ENCODE measurements at regions not wholly inside any gene's neighbourhood (a gene's known extent, or its start where the extent isn't known, plus 50 kb on each side); places are given as distances from the start of the nearest gene placed in this dataset.

DNA sequence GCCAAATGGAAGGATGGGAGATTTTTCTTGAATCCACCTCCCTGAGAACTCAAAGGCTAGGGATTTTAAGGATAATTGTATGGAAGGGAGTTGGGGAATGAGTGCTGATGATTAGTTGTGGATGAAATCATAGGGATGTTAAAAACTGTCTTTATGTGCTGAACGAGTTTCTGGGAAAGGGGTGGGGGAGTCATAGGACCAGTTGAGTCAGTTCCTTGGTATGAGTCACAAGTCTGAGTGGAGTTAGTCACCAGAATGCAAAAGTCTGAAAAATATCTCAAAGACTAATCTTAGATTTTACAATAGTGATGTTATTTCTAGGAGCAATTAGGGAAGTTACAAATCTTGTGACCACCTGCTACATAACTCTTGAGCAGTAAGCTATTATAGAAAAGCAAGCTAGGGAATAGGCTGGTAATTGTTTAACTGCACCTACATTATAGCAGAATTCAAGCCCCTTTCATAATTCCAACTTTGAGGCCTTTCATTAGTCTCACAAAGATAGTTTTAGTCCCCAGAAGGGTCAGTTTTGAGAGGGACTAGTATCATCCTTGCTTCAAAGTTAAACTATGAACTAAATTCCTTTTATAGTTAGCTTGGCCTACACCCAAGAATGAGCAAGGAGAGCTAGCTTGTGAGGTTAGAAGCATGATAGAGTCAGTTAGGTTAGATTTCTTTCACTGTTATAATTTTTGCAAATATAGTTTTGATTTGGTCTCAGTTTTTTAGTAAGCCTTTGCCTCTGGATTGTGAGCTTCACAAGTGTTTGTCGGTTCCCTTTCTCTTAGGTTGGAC is 668.0 kb downstream of the ETS1 start:
- peak; percentile 86 for DNase-seq

DNA sequence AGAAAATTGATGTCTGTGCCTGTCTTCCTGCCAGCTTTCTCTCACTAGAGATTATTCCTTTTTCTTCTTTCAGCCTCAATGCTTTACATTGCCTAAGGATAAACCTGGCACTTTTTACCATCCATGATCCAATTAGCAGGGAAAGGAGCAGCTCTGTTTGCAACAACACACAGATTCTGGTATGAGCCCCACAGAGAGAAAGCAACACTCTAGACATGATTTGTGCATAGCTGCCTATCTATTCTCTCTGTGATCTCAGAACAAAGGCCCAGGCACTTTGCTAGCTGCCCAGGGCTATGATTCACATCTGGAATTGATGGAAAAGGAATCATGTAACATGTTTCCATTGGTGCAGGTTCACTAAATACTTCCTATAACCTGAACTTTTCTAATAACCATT is 685.0 kb downstream of the ETS1 start:
- DNase-seq = no peak

DNA sequence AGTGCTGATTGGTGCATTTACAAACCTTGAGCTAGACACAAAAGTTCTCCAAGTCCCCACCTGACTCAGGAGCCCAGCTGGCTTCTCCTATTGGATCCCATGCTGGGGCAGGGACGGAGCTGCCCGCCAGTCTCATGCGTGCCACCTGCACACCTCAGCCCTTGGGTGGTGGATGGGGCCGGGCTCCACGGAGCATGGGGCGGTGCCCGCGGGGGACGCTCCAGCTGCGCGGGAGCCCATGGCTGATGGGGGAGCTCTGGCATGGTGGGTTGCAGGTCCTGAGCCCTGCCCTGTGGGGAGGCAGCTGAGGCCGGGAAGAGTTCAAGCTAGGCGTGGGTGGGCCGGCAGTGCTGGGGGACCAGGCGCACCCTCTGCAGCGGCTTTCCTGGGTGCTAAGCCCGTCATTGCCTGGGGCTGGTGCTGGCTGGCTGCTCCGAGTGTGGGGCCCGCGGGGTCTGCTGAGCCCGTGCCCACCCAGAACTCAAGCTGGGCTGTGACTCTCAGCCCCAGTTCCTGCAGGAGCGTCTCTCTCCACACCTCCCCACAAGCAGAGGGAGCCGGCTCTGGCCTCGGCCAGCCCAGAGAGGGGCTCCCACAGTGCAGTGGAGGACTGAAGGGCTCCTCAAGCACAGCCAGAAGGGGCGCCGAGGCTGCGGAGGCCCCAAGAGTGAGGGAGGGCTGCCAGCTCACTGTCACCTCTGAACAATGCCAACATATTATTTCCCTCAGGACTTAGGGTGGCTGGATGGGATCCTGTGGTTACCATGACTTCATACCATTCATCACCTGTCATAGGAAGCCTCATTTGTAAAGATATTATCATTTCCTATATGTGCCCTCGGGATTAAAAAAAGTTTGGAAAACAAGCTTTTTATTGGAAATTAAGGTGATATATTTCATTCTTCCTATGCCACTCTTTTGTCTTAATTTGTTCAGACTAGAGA is 688.7 kb downstream of the ETS1 start:
- peak; percentile 2 for DNase-seq

DNA sequence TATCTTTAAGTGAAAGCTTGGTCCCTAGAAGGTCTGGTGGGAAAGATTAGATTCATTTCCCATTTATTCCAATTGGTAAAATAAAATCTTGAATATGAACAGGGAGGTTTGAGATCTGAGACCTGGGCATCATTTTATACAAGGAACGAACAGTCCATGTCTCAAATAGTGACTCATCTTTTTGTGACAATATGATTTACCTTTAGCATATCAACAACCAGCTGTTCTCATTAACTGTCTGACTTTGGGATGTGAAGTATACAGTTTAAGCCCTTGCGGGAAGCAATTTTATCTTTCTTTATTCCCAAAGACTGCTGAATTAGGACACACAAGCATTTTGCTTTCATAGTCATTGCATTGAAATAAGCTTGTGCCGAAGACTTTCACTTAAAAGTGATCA is 691.6 kb downstream of the ETS1 start:
- DNase-seq = no peak

DNA sequence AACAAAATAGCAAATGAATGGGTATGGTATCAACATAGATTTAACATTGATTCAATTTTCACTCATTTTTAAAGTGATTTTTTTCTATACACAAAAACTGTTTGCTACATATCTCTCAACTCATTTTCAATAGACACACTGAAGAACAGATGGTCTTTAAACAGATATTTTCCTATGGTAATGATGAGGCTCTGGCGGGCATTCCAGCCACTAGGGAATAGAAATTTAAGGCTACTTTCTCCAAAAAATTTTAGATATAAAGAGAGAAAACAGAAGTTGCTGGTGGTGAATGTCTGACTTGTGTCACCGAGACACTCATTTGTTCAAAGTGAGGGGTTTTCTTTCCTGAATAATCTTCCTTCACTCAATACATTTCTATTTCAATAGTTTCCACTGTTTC is 693.0 kb downstream of the ETS1 start:
- no peak for DNase-seq

GRCh38 chr11:127890030-127890615 is 697.2 kb downstream of the ETS1 start:
- DNase-seq = peak; percentile 76

- no peak for DNase-seq
Observed at GRCh38 chr11:127888386-127888785, 699.0 kb downstream of the ETS1 start.

GRCh38 chr11:127875131-127875530 is 712.2 kb downstream of the ETS1 start:
- no peak for DNase-seq

DNA sequence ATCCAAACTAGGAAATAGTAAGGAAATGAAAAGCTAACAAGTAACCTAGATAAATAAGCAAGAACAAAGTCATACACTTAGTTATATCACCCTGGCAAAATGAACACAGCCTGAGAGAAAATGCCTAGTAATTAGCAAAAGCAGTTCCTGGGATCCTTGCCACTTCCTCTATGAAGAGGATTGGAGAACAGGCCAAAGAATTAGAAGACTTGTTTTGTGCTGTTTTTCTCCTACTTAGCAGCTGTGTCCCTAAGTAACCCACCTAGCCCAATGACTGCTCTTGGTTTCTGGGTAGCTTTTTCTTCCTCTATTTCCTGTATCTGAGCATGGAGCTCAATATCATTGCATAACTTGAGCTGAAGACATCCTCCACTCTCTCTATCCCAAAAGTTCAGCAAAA is 713.9 kb downstream of the ETS1 start:
- no peak for DNase-seq

GRCh38 chr11:127866109-127866508 is 721.2 kb downstream of the ETS1 start:
- DNase-seq = no peak

GRCh38 chr11:127864861-127865260 is 722.5 kb downstream of the ETS1 start:
- DNase-seq = no peak

- peak; percentile 67 for DNase-seq
Observed at GRCh38 chr11:127862406-127862805, 725.0 kb downstream of the ETS1 start.

DNA sequence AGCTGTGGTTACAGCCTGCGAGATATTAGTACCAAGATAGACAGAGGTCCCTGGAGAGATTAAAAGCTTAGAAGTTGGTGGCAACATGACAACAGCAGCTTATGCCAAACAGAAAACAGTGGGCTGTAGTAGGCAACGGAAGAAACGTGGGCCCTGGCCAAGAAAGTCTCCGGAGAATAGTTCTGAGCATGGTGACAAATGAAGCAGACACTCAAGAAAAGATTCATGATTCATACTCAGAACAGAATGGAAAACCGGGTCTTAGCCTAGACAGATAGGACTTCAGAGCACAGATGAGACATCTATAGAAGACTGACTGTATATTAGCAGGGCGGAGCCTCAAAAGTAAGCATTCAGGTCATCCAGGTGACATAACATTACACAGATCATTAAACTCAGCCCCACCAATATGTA is 727.4 kb downstream of the ETS1 start:
- DNase-seq = peak; percentile 9

DNA sequence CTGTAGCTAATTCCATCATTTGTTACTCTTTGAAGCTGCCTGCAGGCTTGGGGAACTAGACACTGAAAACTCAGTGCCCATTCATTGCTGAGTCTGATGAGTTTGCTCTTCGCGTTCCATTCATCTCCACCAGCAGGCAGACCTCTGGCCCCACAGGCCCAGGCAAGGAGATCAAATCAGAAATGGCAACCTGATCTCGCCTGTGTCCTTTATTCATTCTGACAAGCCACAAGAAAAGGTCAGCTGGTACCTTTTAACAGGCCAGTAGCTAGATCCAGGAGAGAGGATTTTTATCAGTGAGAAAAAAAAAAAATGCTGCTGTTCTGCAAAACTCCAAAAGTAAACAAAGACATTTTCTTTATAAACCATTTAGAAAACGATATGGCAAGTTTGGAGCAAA is 742.5 kb downstream of the ETS1 start:
- DNase-seq = no peak

DNA sequence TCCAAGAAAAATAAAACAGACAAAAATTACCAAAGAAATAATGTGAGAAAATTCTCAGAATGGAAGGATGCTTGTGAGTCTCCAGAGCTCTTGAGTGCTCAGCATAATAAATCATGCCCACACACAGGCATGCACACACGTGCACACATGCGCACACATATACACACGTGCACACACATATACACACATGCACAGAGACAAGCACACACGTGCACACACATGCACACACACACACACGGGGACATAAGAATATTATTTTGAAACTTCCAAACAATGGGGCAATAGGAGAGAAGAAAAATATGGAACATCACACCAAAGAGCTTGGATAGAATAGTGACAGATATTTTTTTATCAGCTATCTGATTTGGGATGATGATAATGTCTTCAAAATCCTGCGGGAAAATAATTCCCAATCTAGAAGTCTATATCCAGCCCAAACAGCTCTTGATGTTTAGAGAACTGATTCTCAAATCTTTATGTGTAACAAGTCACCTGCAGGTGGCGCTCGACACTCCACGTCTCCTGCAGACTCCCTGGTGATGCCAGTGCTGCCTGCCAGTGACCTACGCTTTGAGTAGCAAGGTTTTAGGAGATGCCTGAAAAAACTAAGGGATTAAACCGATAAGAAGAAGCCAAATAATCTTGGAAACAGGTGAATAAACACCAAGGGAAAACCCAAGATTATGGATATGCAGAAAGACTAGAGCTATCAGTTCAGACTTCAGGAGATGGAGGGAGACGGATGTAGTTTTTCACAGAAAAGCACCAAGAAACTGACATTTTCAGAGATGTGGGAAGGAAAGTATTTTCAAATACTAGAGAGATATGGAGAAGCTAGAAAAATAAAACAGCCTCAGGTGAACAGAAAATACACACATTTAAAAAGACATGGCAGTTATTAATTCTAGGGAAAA is 743.6 kb downstream of the ETS1 start:
- DNase-seq = peak; percentile 67

DNA sequence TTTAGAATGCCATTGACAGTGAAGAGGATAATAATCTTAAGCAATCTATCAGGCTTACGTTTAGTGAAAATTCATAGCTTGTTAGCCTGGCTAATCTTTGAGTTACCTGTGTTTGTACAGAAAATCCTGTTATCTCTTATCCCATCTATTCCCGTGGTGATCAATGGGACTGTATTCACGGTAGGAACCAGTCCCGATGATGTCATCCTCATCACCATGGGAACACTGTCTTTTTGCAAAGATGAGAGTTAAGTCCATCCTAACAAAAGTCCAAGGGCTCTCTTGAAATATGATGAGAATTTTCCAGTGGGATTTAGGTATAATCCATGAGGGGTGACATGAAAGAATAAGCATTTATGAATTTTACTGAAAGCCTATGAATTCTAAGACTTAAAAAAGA is 762.2 kb downstream of the ETS1 start:
- no peak for DNase-seq

DNA sequence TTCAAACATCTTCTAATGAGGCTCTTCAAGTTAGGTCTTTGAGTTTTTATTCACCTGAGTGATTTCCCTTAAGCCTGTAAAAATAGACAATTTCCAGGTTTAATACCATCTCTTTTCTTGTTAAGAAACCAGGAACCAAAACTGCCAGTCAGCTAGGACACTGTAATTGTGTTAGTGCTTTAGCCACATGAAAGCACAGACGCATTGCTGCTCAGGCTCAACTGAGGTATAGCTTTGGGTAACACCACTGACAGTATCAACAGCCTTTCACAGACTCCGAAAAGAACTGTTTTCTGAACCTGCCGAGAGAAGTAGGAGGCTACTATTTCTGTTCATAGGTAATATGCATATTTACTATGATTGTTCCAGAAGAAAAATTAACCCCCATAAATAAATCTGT is 768.7 kb downstream of the ETS1 start:
- DNase-seq = no peak

- no peak for DNase-seq
Observed at GRCh38 chr11:127816962-127817361, 770.4 kb downstream of the ETS1 start.

DNA sequence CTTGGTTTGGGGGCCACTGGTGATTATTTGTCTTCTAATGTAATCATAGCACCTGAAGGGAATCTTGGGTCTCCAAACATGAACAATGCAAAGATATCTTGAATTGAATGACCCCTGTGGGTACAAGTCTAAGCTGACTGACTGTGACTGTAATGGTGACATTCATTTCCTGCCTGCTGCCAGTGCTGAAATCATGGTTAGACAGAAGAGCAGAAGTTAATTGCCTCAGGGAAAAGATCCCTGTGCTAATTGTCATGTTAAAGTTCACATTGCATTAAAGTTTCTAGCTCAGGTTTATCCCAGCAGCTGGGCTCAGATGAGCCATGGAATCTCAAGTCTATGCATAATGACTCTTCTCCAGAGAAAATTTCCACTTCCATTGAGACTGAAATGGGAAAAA is 772.0 kb downstream of the ETS1 start:
- no peak for DNase-seq

GRCh38 chr11:127806501-127806900 is 780.9 kb downstream of the ETS1 start:
- no peak for DNase-seq

DNA sequence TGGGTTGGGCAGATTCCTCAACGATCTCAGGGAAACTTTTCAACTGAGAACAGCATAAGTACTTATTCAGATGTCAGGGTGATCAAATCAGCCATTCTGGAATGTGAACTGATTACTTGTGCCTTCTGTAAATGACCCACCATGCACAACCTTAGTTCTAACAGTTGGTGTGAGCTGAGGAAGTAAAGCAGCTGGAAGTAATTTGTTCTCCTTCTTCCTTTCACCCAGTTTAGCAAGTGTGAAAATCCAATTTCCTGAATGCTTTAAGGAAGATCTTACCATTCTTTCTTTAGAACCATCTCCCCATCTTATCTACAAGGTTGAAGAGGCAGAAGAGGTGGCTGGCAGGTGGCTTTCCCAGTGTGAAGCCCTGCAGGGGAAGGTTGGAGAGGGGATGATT is 781.6 kb downstream of the ETS1 start:
- DNase-seq = no peak

DNA sequence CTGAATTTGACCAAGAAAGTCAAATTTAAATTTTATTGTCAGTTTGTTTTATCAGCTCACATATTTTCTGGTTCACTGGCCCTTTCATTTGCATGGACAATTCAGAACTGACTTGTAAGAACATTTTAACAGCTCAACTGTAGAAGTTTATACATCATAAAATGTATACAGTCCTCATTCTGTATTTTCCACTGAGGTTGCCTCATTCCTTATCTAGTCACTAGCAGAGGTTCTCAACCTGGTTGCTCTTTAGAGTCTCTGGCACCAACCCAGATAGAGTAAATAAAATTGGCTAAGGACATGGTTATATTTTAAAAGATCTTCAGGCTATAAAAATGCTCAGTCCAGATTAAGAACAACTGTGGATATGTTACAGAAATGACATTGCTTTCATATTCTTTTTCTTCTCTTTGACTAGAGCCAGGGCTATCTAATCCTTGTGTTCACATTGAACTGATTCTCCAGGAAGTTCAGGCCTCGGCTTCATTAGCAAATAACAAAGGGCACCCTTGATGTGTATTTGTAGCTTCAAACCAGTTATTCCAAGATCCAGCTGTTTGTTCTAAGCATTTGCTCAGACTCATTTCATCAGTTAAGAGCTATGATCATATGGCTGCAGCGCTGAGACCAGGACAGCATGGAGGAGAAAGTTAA is 782.5 kb downstream of the ETS1 start:
- DNase-seq = no peak
